PC-3 (cell line): ENCODE measurements at regions not wholly inside any gene's neighbourhood (a gene's known extent, or its start where the extent isn't known, plus 50 kb on each side); places are given as distances from the start of the nearest gene placed in this dataset.
A peak's percentile ranks its signal among the peaks of the same experiment; 100 is the strongest.

Source experiments
- ATAC-seq: fragments of 200-7000 bp; cut with Tn5 transposase; 2 replicates; pipeline ENCODE4 v1.9.1; 2020; ENCODE audit warnings: mild to moderate bottlenecking, moderate library complexity
- BruUV-seq: library from RNA; stranded (reverse); fragments of 400-500 nt; replicated peaks from 2 replicates; lab custom pipeline; 2021; lab: Mats Ljungman, UMichigan
- CTCF ChIA-PET: fragments of 300-600 bp; sonication (Branson Sonifier 250); formaldehyde crosslinking; loops from one replicate; lab custom pipeline; 2022; ENCODE audit warnings: antibody characterized with exemption; lab: Charles Lee
- POLR2A ChIA-PET: fragments of 300-600 bp; sonication (Branson Sonifier 250); formaldehyde crosslinking; loops from one replicate; lab custom pipeline; 2022; ENCODE audit warnings: antibody characterized with exemption; ENCODE audit not compliant: unreplicated experiment; lab: Charles Lee
- DNase-seq: peaks from one replicate; pipeline ENCODE4 v3.0.0-alpha.2; 2015
- H2AFZ ChIP-seq: fragments of 300-600 bp; sonication (generic); 2 replicates; pipeline ENCODE4 v1.6.0; 2016; ENCODE audit warnings: antibody characterized with exemption, low read length
- H3F3A ChIP-seq: fragments of 300-600 bp; sonication (generic); one replicate; pipeline ENCODE4 v1.6.0; 2017; ENCODE audit warnings: antibody characterized with exemption, low read length, control low read depth, mild to moderate bottlenecking; ENCODE audit not compliant: unreplicated experiment
- H3K27ac ChIP-seq: fragments of 300-600 bp; sonication (generic); 2 replicates; pipeline ENCODE4 v1.5.1; 2016; ENCODE audit warnings: mild to moderate bottlenecking, low read length
- H3K27me3 ChIP-seq: fragments of 300-600 bp; sonication (generic); 2 replicates; pipeline ENCODE4 v1.6.1; 2016; ENCODE audit warnings: low read length, mixed read lengths
- H3K36me3 ChIP-seq: fragments of 300-600 bp; sonication (generic); 2 replicates; pipeline ENCODE4 v1.6.1; 2016; ENCODE audit warnings: low read depth, mixed run types, low read length, mixed read lengths
- H3K4me1 ChIP-seq: fragments of 300-600 bp; sonication (generic); 2 replicates; pipeline ENCODE4 v1.5.1; 2016; ENCODE audit warnings: low read length; ENCODE audit not compliant: insufficient read depth
- H3K4me2 ChIP-seq: fragments of 300-600 bp; sonication (generic); 2 replicates; pipeline ENCODE4 v1.6.0; 2016; ENCODE audit warnings: low read length
- H3K4me3 ChIP-seq: fragments of 300-600 bp; sonication (generic); 2 replicates; pipeline ENCODE4 v1.5.1; 2016; ENCODE audit warnings: mild to moderate bottlenecking, low read length, mixed read lengths
- H3K79me2 ChIP-seq: fragments of 300-600 bp; sonication (generic); 2 replicates; pipeline ENCODE4 v1.6.1; 2017; ENCODE audit warnings: low read length, mixed read lengths
- H3K9ac ChIP-seq: fragments of 300-600 bp; sonication (generic); 2 replicates; pipeline ENCODE4 v1.6.0; 2016; ENCODE audit warnings: mild to moderate bottlenecking, low read length
- H3K9me2 ChIP-seq: fragments of 300-600 bp; sonication (generic); replicated peaks from 2 replicates; pipeline ENCODE4 v1.6.1; 2016; ENCODE audit warnings: mixed run types, low read length, mixed read lengths
- H3K9me3 ChIP-seq: fragments of 300-600 bp; sonication (generic); 2 replicates; pipeline ENCODE4 v1.6.1; 2016; ENCODE audit warnings: low read length, mixed read lengths
- H4K20me1 ChIP-seq: fragments of 300-600 bp; sonication (generic); 2 replicates; pipeline ENCODE4 v1.6.1; 2016; ENCODE audit warnings: low read length, mixed read lengths
- CTCF ChIP-seq: fragments of 300-600 bp; sonication (generic); conservative IDR thresholded peaks from 2 replicates; pipeline ENCODE4 v1.5.1; 2017; ENCODE audit warnings: antibody characterized with exemption, low read depth, mild to moderate bottlenecking, low read length
- EZH2 ChIP-seq: fragments of 300-600 bp; sonication (generic); IDR thresholded peaks from one replicate; pipeline ENCODE4 v1.6.1; 2017; ENCODE audit warnings: antibody characterized with exemption, mild to moderate bottlenecking, low read length; ENCODE audit not compliant: unreplicated experiment
- EZH2phosphoT487 ChIP-seq: fragments of 300-600 bp; sonication (generic); IDR thresholded peaks from 2 replicates; pipeline ENCODE4 v1.6.1; 2018; ENCODE audit warnings: mild to moderate bottlenecking, antibody characterized with exemption, low read length, borderline replicate concordance
- intact Hi-C: fragments of 100-400 bp; cut with micrococcal nuclease; formaldehyde crosslinking; loops from 2 replicates; pipeline ENCODE4 v1.9.0; 2023

- DNase-seq (peak; percentile 7), ATAC-seq (peak; percentile 9; the same call in 1 of the 2 replicates)
- peak overlapping the region; percentile 29; the same call in 1 of the 2 replicates for H3K4me2 ChIP-seq
- H3K79me2 ChIP-seq = no peaks in the 10 kb centered on the region
- 0 out of 2 replicates have a peak overlapping the region, but pooled peaks have one; percentile 30 for H2AFZ ChIP-seq
- H3K27ac ChIP-seq = no peak overlapping the region; the same call in 1 of the 2 replicates
- H3K4me3 ChIP-seq = no peak overlapping the region
- ChIA-PET POLR2A (interaction anchor here (0.6 to 1.0 kb wide), 2 partner anchors 111 to 687 kb away, joined by 3 to 4 read pairs; no protein-coding TSS in a partner anchor), CTCF (interaction anchor here (0.7 to 1.6 kb wide), 5 partner anchors 111 to 628 kb away, joined by 3 to 6 read pairs (median 3); no protein-coding TSS in a partner anchor)
- no peak for TF ChIP-seq EZH2phosphoT487
- TF ChIP-seq CTCF = no peak
- no peak for TF ChIP-seq EZH2
- no peak overlapping the region for H3K9ac ChIP-seq
- H4K20me1 ChIP-seq = no peaks in the 10 kb centered on the region
- H3K27me3 ChIP-seq = no peaks in the 10 kb centered on the region
- intact Hi-C loops = loop anchor here (2.0 to 10.0 kb wide), 4 partner anchors 43 to 1361 kb away; no protein-coding TSS in a partner anchor
- no peaks in the 10 kb centered on the region for H3K36me3 ChIP-seq
- H3F3A ChIP-seq = no peaks in the 10 kb centered on the region
- no TSS peak for BruUV-seq
- H3K9me3 ChIP-seq = no peaks in the 10 kb centered on the region
- peaks cover 11% of the 10 kb centered on the region for H3K4me1 ChIP-seq
- no peaks in the 10 kb centered on the region for H3K9me2 ChIP-seq
Observed at GRCh38 chr18:2223449-2223848, 347.9 kb downstream of the METTL4 start.

GRCh38 chr18:2223849-2224248 is 347.5 kb downstream of the METTL4 start:
- intact Hi-C loops = loop anchor here (1.0 to 10.0 kb wide), 8 partner anchors 43 to 1362 kb away; no protein-coding TSS in a partner anchor
- Histone ChIP-seq H3K9ac (no peak overlapping the region), H3K4me3 (no peak overlapping the region), H3K4me2 (peak overlapping the region; percentile 29; the same call in 1 of the 2 replicates), H3K4me1 (peaks cover 11% of the 10 kb centered on the region), H4K20me1 (no peaks in the 10 kb centered on the region), H3K9me3 (no peaks in the 10 kb centered on the region), H3K27me3 (no peaks in the 10 kb centered on the region), H3K9me2 (no peaks in the 10 kb centered on the region), H2AFZ (0 out of 2 replicates have a peak overlapping the region, but pooled peaks have one; percentile 30), H3K36me3 (no peaks in the 10 kb centered on the region), H3K27ac (no peak overlapping the region), H3K79me2 (no peaks in the 10 kb centered on the region), H3F3A (no peaks in the 10 kb centered on the region)
- ChIA-PET CTCF (interaction anchor here (0.7 to 1.6 kb wide), 5 partner anchors 111 to 628 kb away, joined by 3 to 6 read pairs (median 3); no protein-coding TSS in a partner anchor), POLR2A (interaction anchor here (0.6 kb wide), 1 partner anchor 687 kb away, joined by 4 read pairs; no protein-coding TSS in a partner anchor)
- DNase-seq = peak; percentile 70
- BruUV-seq = no TSS peak
- ATAC-seq = peak; percentile 73
- TF ChIP-seq EZH2phosphoT487 (no peak), EZH2 (no peak), CTCF (peak; percentile 83)

- H4K20me1 ChIP-seq = no peaks in the 10 kb centered on the region
- peaks cover 16% of the 10 kb centered on the region for H3K4me1 ChIP-seq
- no peaks in the 10 kb centered on the region for H3K27me3 ChIP-seq
- BruUV-seq = no TSS peak
- no peak overlapping the region for H2AFZ ChIP-seq
- CTCF ChIA-PET = no interaction called here
- H3K36me3 ChIP-seq = no peaks in the 10 kb centered on the region
- no peaks in the 10 kb centered on the region for H3K9me2 ChIP-seq
- ATAC-seq (no peak), DNase-seq (no peak)
- H3K4me2 ChIP-seq = no peak overlapping the region
- no peak overlapping the region for H3K9ac ChIP-seq
- H3F3A ChIP-seq = no peaks in the 10 kb centered on the region
- H3K79me2 ChIP-seq = no peaks in the 10 kb centered on the region
- H3K9me3 ChIP-seq = no peaks in the 10 kb centered on the region
- intact Hi-C loops = loop anchor here (5.0 kb wide), 1 partner anchor 66 kb away; no protein-coding TSS in a partner anchor
- no peak overlapping the region for H3K4me3 ChIP-seq
- POLR2A ChIA-PET = interaction anchor here (0.6 kb wide), 1 partner anchor 303 kb away, joined by 4 read pairs; no protein-coding TSS in a partner anchor
- no peak overlapping the region for H3K27ac ChIP-seq
- TF ChIP-seq EZH2 (no peak), EZH2phosphoT487 (no peak), CTCF (no peak)
Observed at GRCh38 chr18:2236232-2236631, 335.1 kb downstream of the METTL4 start.
